Gastroesophageal sphincter (tissue), 4 donors: ENCODE measurements at regions not wholly inside any gene's neighbourhood (a gene's known extent, or its start where the extent isn't known, plus 50 kb on each side); places are given as distances from the start of the nearest gene placed in this dataset.

Source experiments
- ATAC-seq: fragments of 150-250 bp; one replicate; pipeline ENCODE4 v1.9.1; 2016; ENCODE audit warnings: mild to moderate bottlenecking, moderate library complexity
- H3K27ac ChIP-seq, 4 donors: fragments of 200-600 bp; sonication (generic) in 3 of 4; 1 replicate in 3 of 4; 2 replicates in 1 of 4; pipeline ENCODE4 v1.5.1; 2016 to 2019
- H3K27me3 ChIP-seq: fragments of 200-600 bp; sonication (generic); one replicate; pipeline ENCODE4 v1.5.1; 2019
- H3K36me3 ChIP-seq, 2 donors: fragments of 200-600 bp; sonication (generic); one replicate each; pipeline ENCODE4 v1.5.1; 2019; ENCODE audit warnings: control low read depth in 1 of 2
- H3K4me1 ChIP-seq, 3 donors: fragments of 200-600 bp; sonication (generic); 1 replicate in 2 of 3; 2 replicates in 1 of 3; pipeline ENCODE4 v1.5.1; 2016 to 2019; ENCODE audit warnings: control low read depth in 2 of 3
- H3K4me3 ChIP-seq, 2 donors: fragments of 200-600 bp; sonication (generic); one replicate each; pipeline ENCODE4 v1.5.1; 2019; ENCODE audit warnings: mild to moderate bottlenecking in 1 of 2, moderate library complexity in 1 of 2
- H3K9me3 ChIP-seq, 3 donors: fragments of 200-600 bp; sonication (generic); one replicate each; pipeline ENCODE4 v1.5.1; 2017 to 2019; ENCODE audit warnings: control low read depth in 2 of 3
- EP300 ChIP-seq: sonication (generic); formaldehyde crosslinking; IDR thresholded peaks from one replicate; pipeline ENCODE4 v1.6.1; 2017; ENCODE audit warnings: antibody characterized with exemption, mild to moderate bottlenecking
- POLR2A ChIP-seq, 2 donors: fragments of 450-650 bp; IDR thresholded peaks; one replicate each; pipeline ENCODE4 v1.6.1; 2017; ENCODE audit warnings: antibody characterized with exemption in 2 of 2, mild to moderate bottlenecking in 2 of 2, moderate library complexity in 1 of 2
- POLR2AphosphoS5 ChIP-seq: sonication (generic); formaldehyde crosslinking; IDR thresholded peaks from one replicate; pipeline ENCODE4 v1.6.1; 2017; ENCODE audit warnings: antibody characterized with exemption
- WGBS, 2 donors: methylation state at CpG; one replicate each; pipeline ENCODE4 v1.1.5; 2018; ENCODE audit warnings: low coverage in 1 of 2; 5-methylcytosine and 5-hydroxymethylcytosine counted together
- TF ChIP-seq, protein P1 (sequence below), 4 experiments: fragments of 200-600 bp in 2 of 4; fragments of 450-650 bp in 2 of 4; sonication (generic) in 1 of 4; IDR thresholded peaks; one replicate each; pipeline ENCODE4 v1.5.1; 2017 to 2019; ENCODE audit warnings: antibody characterized with exemption in 4 of 4, mild to moderate bottlenecking in 2 of 4, moderate library complexity in 2 of 4

- Histone ChIP-seq H3K36me3 (no peaks in the 10 kb centered on the region), H3K9me3 (no peaks in the 10 kb centered on the region), H3K4me3 (no peak overlapping the region), H3K27ac (no peak overlapping the region), H3K27me3 (no peaks in the 10 kb centered on the region), H3K4me1 (no peaks in the 10 kb centered on the region)
- TF ChIP-seq POLR2AphosphoS5 = no peak
- TF ChIP-seq POLR2A (IDR thresholded peaks at IDR 0.05) = no peak
- TF ChIP-seq, protein P1, sequence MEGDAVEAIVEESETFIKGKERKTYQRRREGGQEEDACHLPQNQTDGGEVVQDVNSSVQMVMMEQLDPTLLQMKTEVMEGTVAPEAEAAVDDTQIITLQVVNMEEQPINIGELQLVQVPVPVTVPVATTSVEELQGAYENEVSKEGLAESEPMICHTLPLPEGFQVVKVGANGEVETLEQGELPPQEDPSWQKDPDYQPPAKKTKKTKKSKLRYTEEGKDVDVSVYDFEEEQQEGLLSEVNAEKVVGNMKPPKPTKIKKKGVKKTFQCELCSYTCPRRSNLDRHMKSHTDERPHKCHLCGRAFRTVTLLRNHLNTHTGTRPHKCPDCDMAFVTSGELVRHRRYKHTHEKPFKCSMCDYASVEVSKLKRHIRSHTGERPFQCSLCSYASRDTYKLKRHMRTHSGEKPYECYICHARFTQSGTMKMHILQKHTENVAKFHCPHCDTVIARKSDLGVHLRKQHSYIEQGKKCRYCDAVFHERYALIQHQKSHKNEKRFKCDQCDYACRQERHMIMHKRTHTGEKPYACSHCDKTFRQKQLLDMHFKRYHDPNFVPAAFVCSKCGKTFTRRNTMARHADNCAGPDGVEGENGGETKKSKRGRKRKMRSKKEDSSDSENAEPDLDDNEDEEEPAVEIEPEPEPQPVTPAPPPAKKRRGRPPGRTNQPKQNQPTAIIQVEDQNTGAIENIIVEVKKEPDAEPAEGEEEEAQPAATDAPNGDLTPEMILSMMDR (IDR thresholded peaks at IDR 0.05) = no peak
- 75 to 90% methylated on average over 2 of the region's 2 CpGs for WGBS, 2 donors
- ATAC-seq = no peak
Observed at GRCh38 chr12:61011767-61012423, 1248.3 kb upstream of the USP15 start.

GRCh38 chr12:61018571-61018970 lies 1241.6 kb upstream of the USP15 start:
- Histone ChIP-seq H3K4me1 (no peaks in the 10 kb centered on the region), H3K27ac (no peak overlapping the region), H3K9me3 (peaks cover 0 to 6% (median 0%) of the 10 kb centered on the region in 3 donors), H3K36me3 (no peaks in the 10 kb centered on the region), H3K27me3 (no peaks in the 10 kb centered on the region), H3K4me3 (no peak overlapping the region)
- TF ChIP-seq EP300 (no peak), POLR2AphosphoS5 (no peak), POLR2A (IDR thresholded peaks at IDR 0.05) (no peak)
- TF ChIP-seq, protein P1 (IDR thresholded peaks at IDR 0.05) = no peak
- ATAC-seq = no peak

DNA sequence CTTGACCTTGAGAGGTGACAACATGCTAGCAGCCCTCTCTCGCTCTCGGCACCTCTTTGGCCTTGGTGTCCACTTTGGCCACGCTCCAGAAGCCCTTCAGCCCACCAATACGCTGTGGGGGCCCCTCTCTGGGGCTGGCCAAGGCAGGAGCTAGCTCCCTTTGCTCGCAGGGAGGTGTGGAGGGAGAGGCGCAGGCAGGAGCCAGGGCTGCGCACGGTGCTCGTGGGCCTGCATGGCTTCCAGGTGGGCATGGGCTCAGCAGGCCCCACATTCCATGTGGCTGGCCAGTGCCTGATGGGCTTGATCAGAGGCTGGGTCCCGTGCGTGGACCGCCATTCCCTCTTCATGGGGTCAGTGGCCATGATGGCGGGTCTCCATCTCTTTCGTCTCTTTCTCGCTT lies 1237.0 kb upstream of the USP15 start:
- H3K27ac ChIP-seq = no peak overlapping the region
- no peaks in the 10 kb centered on the region for H3K27me3 ChIP-seq
- no peaks in the 10 kb centered on the region for H3K36me3 ChIP-seq
- peaks cover 0 to 23% (median 0%) of the 10 kb centered on the region in 3 donors for H3K9me3 ChIP-seq
- 40 to 100% methylated on average over 1 to 2 of the region's 15 CpGs for WGBS, 2 donors
- no peaks in the 10 kb centered on the region for H3K4me1 ChIP-seq
- no peak for TF ChIP-seq POLR2A (IDR thresholded peaks at IDR 0.05)
- ATAC-seq = no peak
- H3K4me3 ChIP-seq = no peak overlapping the region

- 75 to 86% methylated on average over 1 of the region's 1 CpG for WGBS, 2 donors
- TF ChIP-seq POLR2A (IDR thresholded peaks at IDR 0.05) = no peak
- TF ChIP-seq, protein P1 (IDR thresholded peaks at IDR 0.05) = no peak
- no peak for TF ChIP-seq POLR2AphosphoS5
- no peak for TF ChIP-seq EP300
- H3K9me3 ChIP-seq = peaks cover 0 to 7% (median 0%) of the 10 kb centered on the region in 3 donors
- no peaks in the 10 kb centered on the region for H3K4me1 ChIP-seq
- ATAC-seq = no peak
- H3K27me3 ChIP-seq = no peaks in the 10 kb centered on the region
- no peak overlapping the region for H3K4me3 ChIP-seq
- no peak overlapping the region for H3K27ac ChIP-seq
- H3K36me3 ChIP-seq = no peaks in the 10 kb centered on the region
Observed at GRCh38 chr12:61029516-61029915, 1230.7 kb upstream of the USP15 start.

- H3K4me1 ChIP-seq = no peaks in the 10 kb centered on the region
- no peak for ATAC-seq
- no peak overlapping the region for H3K4me3 ChIP-seq
- 68 to 88% methylated on average over 1 of the region's 1 CpG for WGBS, 2 donors
- H3K27me3 ChIP-seq = no peaks in the 10 kb centered on the region
- no peak overlapping the region for H3K27ac ChIP-seq
- no peaks in the 10 kb centered on the region for H3K36me3 ChIP-seq
- TF ChIP-seq EP300 = no peak
- TF ChIP-seq, protein P1 (IDR thresholded peaks at IDR 0.05) = no peak
- TF ChIP-seq POLR2A (IDR thresholded peaks at IDR 0.05) = no peak
- TF ChIP-seq POLR2AphosphoS5 = no peak
- no peaks in the 10 kb centered on the region for H3K9me3 ChIP-seq
Observed at GRCh38 chr12:61037792-61038191, 1222.4 kb upstream of the USP15 start.
